DND-41 (cell line): ENCODE measurements at regions not wholly inside any gene's neighbourhood (a gene's known extent, or its start where the extent isn't known, plus 50 kb on each side); places are given as distances from the start of the nearest gene placed in this dataset.

Experiments used
- ATAC-seq: fragments of 200-7000 bp; cut with Tn5 transposase; 3 replicates; pipeline ENCODE4 v1.9.1; 2021; ENCODE audit warnings: low read depth; ENCODE audit not compliant: insufficient read depth
- DNase-seq: peaks from one replicate; pipeline ENCODE4 v3.0.0-alpha.2; 2020
- H2AFZ ChIP-seq: 2 replicates; pipeline ENCODE4 v1.6.0; 2012; ENCODE audit warnings: low read depth, low read length
- H3K27ac ChIP-seq: 2 replicates; pipeline ENCODE4 v1.5.1; 2012; ENCODE audit warnings: low read length, inconsistent platforms
- H3K27me3 ChIP-seq: fragments of 200-600 bp; sonication (generic); 2 replicates; pipeline ENCODE4 v1.6.0; 2012; ENCODE audit warnings: low read length, mild to moderate bottlenecking, inconsistent platforms; ENCODE audit not compliant: insufficient read depth, poor library complexity
- H3K36me3 ChIP-seq: 2 replicates; pipeline ENCODE4 v1.5.1; 2012; ENCODE audit warnings: low read length, inconsistent platforms; ENCODE audit not compliant: insufficient read depth
- H3K4me1 ChIP-seq: 2 replicates; pipeline ENCODE4 v1.5.1; 2012; ENCODE audit warnings: mild to moderate bottlenecking, low read length; ENCODE audit not compliant: insufficient read depth
- H3K4me2 ChIP-seq: 2 replicates; pipeline ENCODE4 v1.6.0; 2012; ENCODE audit warnings: mild to moderate bottlenecking, moderate library complexity, low read length, inconsistent platforms; ENCODE audit not compliant: insufficient read depth
- H3K4me3 ChIP-seq, 2 experiments: fragments of 200-600 bp in 1 of 2; shearing (Covaris generic) in 1 of 2; 2 replicates each; pipeline ENCODE4 v1.5.1; 2012 to 2016; ENCODE audit warnings: inconsistent platforms in 2 of 2, low read length in 2 of 2, mild to moderate bottlenecking in 2 of 2, low read depth in 1 of 2, moderate library complexity in 1 of 2
- H3K79me2 ChIP-seq: 2 replicates; pipeline ENCODE4 v1.6.0; 2012; ENCODE audit warnings: low read length, inconsistent platforms; ENCODE audit not compliant: insufficient read depth
- H3K9ac ChIP-seq: 2 replicates; pipeline ENCODE4 v1.6.0; 2012; ENCODE audit warnings: low read depth, mild to moderate bottlenecking, inconsistent platforms, low read length, moderate library complexity
- H3K9me3 ChIP-seq: 2 replicates; pipeline ENCODE4 v1.5.1; 2012; ENCODE audit warnings: low read length, moderate library complexity, mild to moderate bottlenecking, inconsistent platforms; ENCODE audit not compliant: insufficient read depth, severe bottlenecking
- H4K20me1 ChIP-seq: 2 replicates; pipeline ENCODE4 v1.6.0; 2012; ENCODE audit warnings: low read length; ENCODE audit not compliant: insufficient read depth
- CTCF ChIP-seq: IDR thresholded peaks from 2 replicates; pipeline ENCODE4 v1.5.1; 2012; ENCODE audit warnings: borderline replicate concordance, low read length, moderate library complexity, mild to moderate bottlenecking; ENCODE audit not compliant: poor library complexity, severe bottlenecking; ENCODE audit errors: extremely low read depth
- EZH2 ChIP-seq: IDR thresholded peaks from 3 replicates; pipeline ENCODE4 v1.6.1; 2012; ENCODE audit warnings: borderline replicate concordance, low read depth, mild to moderate bottlenecking, moderate library complexity, low read length, inconsistent platforms; ENCODE audit not compliant: severe bottlenecking

- H3K27me3 ChIP-seq, result no peaks in the 10 kb centered on the region
- no peaks in the 10 kb centered on the region for H4K20me1 ChIP-seq
- H3K4me3 ChIP-seq, result no peak overlapping the region
- no peak overlapping the region for H3K27ac ChIP-seq
- no peak overlapping the region for H3K9ac ChIP-seq
- TF ChIP-seq EZH2, result no peak
- TF ChIP-seq CTCF, result no peak
- DNase-seq, result no peak
- no peaks in the 10 kb centered on the region for H3K4me1 ChIP-seq
- H3K9me3 ChIP-seq, result no peaks in the 10 kb centered on the region
- no peak for ATAC-seq
- no peaks in the 10 kb centered on the region for H3K79me2 ChIP-seq
- no peak overlapping the region for H3K4me2 ChIP-seq
- no peaks in the 10 kb centered on the region for H3K36me3 ChIP-seq
- H2AFZ ChIP-seq, result no peak overlapping the region
These were observed 285.1 kb downstream of the RBM43 start for GRCh38 chr2:150976604-150977003.

- H3K27ac ChIP-seq, result no peak overlapping the region
- H4K20me1 ChIP-seq, result no peaks in the 10 kb centered on the region
- no peak overlapping the region for H2AFZ ChIP-seq
- H3K9ac ChIP-seq, result no peak overlapping the region
- no peak for ATAC-seq
- no peaks in the 10 kb centered on the region for H3K4me1 ChIP-seq
- H3K36me3 ChIP-seq, result no peaks in the 10 kb centered on the region
- no peaks in the 10 kb centered on the region for H3K27me3 ChIP-seq
- H3K4me3 ChIP-seq, result no peak overlapping the region
- no peaks in the 10 kb centered on the region for H3K9me3 ChIP-seq
- TF ChIP-seq CTCF (no peak), EZH2 (no peak)
- H3K79me2 ChIP-seq, result no peaks in the 10 kb centered on the region
- no peak overlapping the region for H3K4me2 ChIP-seq
- no peak for DNase-seq
These were observed 286.8 kb downstream of the RBM43 start for GRCh38 chr2:150974864-150975263.

- Histone ChIP-seq H3K79me2 (no peaks in the 10 kb centered on the region), H3K4me2 (no peak overlapping the region), H3K4me3 (no peak overlapping the region), H3K27ac (no peak overlapping the region), H4K20me1 (no peaks in the 10 kb centered on the region), H3K9me3 (no peaks in the 10 kb centered on the region), H3K27me3 (no peaks in the 10 kb centered on the region), H3K36me3 (no peaks in the 10 kb centered on the region), H2AFZ (no peak overlapping the region), H3K4me1 (no peaks in the 10 kb centered on the region), H3K9ac (no peak overlapping the region)
- ATAC-seq (no peak), DNase-seq (no peak)
- no peak for TF ChIP-seq EZH2
- TF ChIP-seq CTCF, result no peak
These were observed 287.4 kb downstream of the RBM43 start for GRCh38 chr2:150974234-150974633.

GRCh38 chr2:150971910-150972309 lies 289.8 kb downstream of the RBM43 start:
- no peaks in the 10 kb centered on the region for H3K36me3 ChIP-seq
- no peak for TF ChIP-seq CTCF
- no peak for TF ChIP-seq EZH2
- no peak overlapping the region for H3K4me3 ChIP-seq
- no peak overlapping the region for H3K27ac ChIP-seq
- H3K9ac ChIP-seq, result no peak overlapping the region
- no peak for ATAC-seq
- no peaks in the 10 kb centered on the region for H3K79me2 ChIP-seq
- H3K4me2 ChIP-seq, result no peak overlapping the region
- H4K20me1 ChIP-seq, result no peaks in the 10 kb centered on the region
- no peak overlapping the region for H2AFZ ChIP-seq
- H3K9me3 ChIP-seq, result no peaks in the 10 kb centered on the region
- no peaks in the 10 kb centered on the region for H3K27me3 ChIP-seq
- H3K4me1 ChIP-seq, result no peaks in the 10 kb centered on the region
- no peak for DNase-seq
